ENCODE measurements at regions not wholly inside any gene's neighbourhood (a gene's known extent, or its start where the extent isn't known, plus 50 kb on each side); places are given as distances from the start of the nearest gene placed in this dataset.

DNA sequence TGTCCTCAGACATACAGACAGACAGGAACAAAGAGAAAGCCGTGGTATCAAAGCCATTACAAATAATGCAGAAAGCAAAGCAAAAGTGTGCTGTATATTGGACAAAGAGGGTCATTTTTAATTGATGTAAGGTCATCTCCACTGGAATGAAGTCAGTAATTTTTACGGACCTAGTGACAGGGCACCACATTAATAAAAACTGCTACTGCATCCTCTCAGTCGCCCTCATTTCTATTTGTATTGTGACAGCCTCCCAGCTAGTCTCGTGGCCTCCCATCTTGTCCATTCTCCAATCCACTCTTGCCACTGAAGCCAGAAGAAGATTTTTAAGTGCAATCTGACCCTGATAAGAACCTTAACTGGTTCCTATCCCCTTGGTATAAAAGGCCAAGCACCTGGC is 132.4 kb downstream of the NUAK1 start:
- TF ChIP-seq, protein P1, sequence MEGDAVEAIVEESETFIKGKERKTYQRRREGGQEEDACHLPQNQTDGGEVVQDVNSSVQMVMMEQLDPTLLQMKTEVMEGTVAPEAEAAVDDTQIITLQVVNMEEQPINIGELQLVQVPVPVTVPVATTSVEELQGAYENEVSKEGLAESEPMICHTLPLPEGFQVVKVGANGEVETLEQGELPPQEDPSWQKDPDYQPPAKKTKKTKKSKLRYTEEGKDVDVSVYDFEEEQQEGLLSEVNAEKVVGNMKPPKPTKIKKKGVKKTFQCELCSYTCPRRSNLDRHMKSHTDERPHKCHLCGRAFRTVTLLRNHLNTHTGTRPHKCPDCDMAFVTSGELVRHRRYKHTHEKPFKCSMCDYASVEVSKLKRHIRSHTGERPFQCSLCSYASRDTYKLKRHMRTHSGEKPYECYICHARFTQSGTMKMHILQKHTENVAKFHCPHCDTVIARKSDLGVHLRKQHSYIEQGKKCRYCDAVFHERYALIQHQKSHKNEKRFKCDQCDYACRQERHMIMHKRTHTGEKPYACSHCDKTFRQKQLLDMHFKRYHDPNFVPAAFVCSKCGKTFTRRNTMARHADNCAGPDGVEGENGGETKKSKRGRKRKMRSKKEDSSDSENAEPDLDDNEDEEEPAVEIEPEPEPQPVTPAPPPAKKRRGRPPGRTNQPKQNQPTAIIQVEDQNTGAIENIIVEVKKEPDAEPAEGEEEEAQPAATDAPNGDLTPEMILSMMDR (IDR thresholded peaks at IDR 0.05): no peak
- TF ChIP-seq POLR2A (IDR thresholded peaks at IDR 0.05) (no peak), POLR2AphosphoS5 (IDR thresholded peaks at IDR 0.05; ENCODE audit: insufficient read depth in 1 of 2, low read depth in 1 of 2) (no peak)
